ENCODE measurements at regions not wholly inside any gene's neighbourhood (a gene's known extent, or its start where the extent isn't known, plus 50 kb on each side); places are given as distances from the start of the nearest gene placed in this dataset.
"Not testable (repeated sequence)": the region's sequence is repeated elsewhere in the genome, so short reads cannot be mapped to it uniquely, and the experiment has no call there.

GRCh38 chr15:35695003-35695402 is 149.0 kb upstream of the DPH6 start:
- no peak for DNase-seq (ENCODE audit: low read depth)

GRCh38 chr15:35696767-35697231 is 150.8 kb upstream of the DPH6 start:
- peak; percentile 94 for DNase-seq (ENCODE audit: low read depth)

GRCh38 chr15:35697549-35698299 is 151.8 kb upstream of the DPH6 start:
- peak; percentile 87 for DNase-seq (ENCODE audit: low read depth)

GRCh38 chr15:35698331-35698730 is 152.4 kb upstream of the DPH6 start:
- no peak for DNase-seq (ENCODE audit: low read depth)

DNA sequence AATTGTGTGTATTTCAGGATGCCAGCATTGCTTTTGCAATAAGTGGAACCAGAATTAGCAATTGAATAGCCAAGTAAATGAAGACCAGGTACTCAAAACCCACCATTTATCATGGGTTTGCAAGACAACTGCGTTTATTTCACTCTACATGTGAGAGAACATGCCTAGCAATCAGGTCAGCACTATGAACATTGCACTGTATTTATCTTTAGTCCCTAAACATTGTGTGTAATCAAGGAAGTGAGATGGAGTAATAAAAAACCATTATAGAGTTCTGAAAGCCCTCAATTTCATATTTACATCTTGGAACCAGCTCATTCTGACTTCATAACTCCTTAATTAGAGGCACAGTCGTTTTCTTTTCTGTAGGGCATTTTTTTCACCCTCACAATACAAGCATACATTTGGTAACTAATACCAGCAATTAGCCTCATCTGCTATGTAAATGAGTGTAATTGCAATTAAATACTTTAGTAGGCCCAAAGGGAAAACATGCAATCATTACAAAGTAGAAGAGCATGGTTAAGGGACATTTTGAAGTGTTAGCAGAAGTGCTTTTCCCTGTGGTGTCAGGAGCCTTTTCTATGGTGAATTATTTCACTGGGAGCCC is 153.1 kb upstream of the DPH6 start:
- no peak for DNase-seq (ENCODE audit: low read depth)

GRCh38 chr15:35700091-35700593 is 154.2 kb upstream of the DPH6 start:
- not testable (repeated sequence) for DNase-seq (ENCODE audit: low read depth)

GRCh38 chr15:35701402-35702046 is 155.6 kb upstream of the DPH6 start:
- DNase-seq (ENCODE audit: low read depth), result no peak

GRCh38 chr15:35702946-35703495 is 157.1 kb upstream of the DPH6 start:
- DNase-seq (ENCODE audit: low read depth), result no peak

DNA sequence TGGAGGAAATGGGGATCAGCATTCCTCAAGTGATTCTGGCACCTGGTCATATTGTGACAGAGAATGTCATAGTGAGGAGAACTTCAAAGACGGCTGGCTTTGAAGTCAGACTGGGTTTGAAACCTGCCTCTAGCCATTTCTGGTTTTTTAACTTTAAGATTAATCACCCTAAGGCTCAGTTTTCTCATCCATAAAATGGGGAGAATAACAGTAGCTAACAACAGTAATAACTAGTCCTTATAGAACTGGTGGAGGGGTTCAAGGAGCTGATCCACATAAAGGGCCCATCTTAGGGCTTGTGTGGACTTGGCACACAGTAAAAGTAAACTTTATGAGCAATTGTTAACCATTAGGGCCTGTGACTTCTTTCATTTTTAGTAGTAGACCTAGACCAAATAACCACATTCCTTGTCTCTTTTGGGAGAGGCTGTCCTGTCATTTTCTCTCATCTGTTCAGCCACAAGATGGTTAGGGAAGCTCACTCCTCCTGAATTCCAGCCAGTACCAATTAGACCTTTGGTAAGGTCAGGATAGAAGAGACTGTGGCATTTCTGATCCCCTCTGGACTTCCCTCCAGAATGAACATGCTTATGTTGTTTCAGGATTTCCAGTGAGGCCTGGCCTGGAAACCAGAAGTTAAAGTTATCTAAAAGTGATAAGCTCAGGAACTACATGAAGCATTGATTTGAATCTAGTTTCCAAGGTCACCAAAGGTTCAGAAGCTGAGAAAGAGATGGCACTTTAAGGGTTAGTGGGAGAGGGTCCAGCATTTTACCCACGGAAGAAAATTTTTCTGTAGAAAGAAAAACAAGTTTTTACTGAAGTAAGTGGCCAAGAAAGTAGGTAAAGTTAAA is 159.3 kb upstream of the DPH6 start:
- DNase-seq (ENCODE audit: low read depth), result no peak

DNA sequence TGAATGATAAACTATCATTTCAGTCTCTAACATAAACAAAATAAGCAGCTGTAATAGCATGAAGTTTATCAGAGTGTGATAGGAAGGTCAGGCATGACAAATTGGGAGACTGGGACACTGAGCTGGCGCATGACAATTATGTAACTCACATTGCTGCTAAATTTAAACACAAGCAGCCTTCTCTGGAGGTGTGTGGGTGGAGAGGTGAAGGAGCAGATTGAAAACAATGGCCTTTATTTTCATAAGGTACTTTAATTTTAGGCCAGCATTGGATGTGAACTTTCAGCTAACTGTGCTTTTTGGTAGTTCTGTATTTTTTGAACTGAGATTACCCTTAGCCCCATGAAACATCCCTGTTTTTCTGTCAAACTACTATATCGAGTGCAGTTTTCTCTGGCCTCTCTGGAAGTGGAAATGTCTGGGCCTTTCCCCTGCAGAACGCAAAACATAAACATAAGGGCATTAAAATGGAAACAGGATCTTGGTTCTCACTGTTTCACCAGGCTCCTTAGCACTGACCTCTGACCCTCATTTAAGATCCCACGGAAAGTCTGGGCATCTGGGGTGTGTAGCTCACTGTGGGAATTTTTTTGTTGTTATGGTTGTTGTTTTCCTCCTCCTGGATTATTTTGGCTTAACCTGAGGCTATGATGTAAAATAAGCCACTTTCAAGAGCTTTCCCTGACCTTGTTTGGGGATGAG is 160.1 kb upstream of the DPH6 start:
- DNase-seq (ENCODE audit: low read depth), result no peak

- no peak for DNase-seq (ENCODE audit: low read depth)
These were observed 167.0 kb upstream of the DPH6 start for GRCh38 chr15:35712956-35713355.

GRCh38 chr15:35713733-35714132 is 167.8 kb upstream of the DPH6 start:
- peak; percentile 77 for DNase-seq (ENCODE audit: low read depth)

DNA sequence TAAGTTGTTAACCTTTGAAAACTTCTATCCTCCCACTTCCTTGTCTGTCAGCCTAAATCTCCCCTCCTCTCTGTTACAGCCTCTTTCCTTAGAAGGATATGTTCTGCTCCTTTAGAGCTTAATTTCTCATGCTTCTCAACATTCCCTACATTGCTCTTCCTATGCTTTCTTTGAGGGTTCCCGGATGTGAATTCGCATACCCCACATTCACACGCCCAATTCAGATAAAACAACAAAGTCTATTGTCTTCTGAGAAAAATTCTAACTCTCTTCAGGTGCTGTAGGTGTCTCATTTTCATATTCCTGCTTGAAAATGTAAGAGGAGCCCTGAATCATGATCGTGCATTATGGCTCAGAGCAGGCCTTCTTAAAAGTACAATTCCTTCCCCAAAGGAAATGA is 171.8 kb upstream of the DPH6 start:
- DNase-seq (ENCODE audit: low read depth), result no peak

- DNase-seq (ENCODE audit: low read depth), result no peak
These were observed 174.1 kb upstream of the DPH6 start for GRCh38 chr15:35720019-35720418.

- DNase-seq (ENCODE audit: low read depth), result no peak
These were observed 175.0 kb upstream of the DPH6 start for GRCh38 chr15:35720984-35721383.

GRCh38 chr15:35721751-35722150 is 175.8 kb upstream of the DPH6 start:
- no peak for DNase-seq (ENCODE audit: low read depth)

- DNase-seq (ENCODE audit: low read depth), result no peak
These were observed 176.5 kb upstream of the DPH6 start for GRCh38 chr15:35722501-35722900.

DNA sequence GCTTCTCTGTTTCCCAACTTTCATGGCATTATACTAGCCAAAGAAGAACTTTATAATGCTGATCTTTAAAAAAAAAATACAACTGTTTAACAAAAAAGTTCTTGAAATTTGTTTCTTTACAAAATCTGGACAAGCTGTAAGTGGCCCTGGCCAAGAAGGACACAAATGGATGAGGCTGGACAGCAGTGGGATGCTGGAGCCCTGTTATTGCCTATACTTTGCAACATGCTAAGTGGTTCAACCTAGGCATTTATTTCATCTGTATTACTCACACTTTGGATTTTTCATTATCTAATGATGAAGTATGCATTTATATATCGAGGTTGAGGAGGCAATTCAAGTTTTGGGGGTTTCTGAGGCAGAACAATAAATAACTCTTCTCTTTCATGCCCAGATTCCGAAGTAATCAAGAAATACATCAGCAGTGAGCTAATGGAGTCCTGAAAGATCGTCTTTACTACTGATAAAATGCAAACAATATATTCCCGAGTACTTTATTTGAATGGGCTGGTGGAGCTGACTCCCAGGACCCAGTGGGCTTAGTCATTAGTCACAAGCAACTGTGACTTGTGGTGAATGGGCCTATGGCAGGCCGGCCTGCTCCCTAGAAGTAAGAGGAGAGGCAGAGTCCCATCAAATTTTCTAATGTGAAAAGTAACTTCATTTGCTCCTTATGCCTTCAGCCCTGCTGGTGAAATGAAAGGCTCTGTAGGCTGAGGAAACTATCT is 177.3 kb upstream of the DPH6 start:
- DNase-seq (ENCODE audit: low read depth), result peak; percentile 47

DNA sequence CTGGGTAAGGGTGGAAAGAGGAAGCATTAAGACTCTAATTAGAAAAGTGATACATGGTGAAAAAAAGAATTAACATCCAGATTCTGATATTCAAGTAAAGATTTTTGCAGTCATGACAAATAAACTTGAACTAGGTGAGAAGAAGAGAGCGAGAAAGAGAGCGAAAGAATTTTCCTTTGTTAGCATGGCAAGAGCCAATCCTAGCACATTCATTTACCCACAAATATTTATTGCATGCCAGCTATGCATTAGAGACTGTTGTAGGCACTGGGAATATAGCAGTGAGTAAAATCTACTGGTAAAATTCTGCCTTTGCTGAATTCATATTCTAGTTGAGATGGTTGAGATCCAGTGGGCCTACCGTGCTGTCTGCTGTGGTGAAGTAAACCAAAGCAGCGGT is 177.9 kb upstream of the DPH6 start:
- peak; percentile 54 for DNase-seq (ENCODE audit: low read depth)

GRCh38 chr15:35724626-35725025 is 178.7 kb upstream of the DPH6 start:
- DNase-seq (ENCODE audit: low read depth), result peak; percentile 80

Measured in HS-27A (cell line).